Endothelial cell of umbilical vein (primary cell): ENCODE measurements at regions not wholly inside any gene's neighbourhood (a gene's known extent, or its start where the extent isn't known, plus 50 kb on each side); places are given as distances from the start of the nearest gene placed in this dataset.

Source experiments
- BruUV-seq: library from RNA; stranded (reverse); fragments of 400-500 nt; replicated peaks from 2 replicates; lab custom pipeline; 2021; lab: Mats Ljungman, UMichigan
- CTCF ChIA-PET: fragments of 300-600, 350-600 bp; sonication (Branson Sonifier 250); formaldehyde crosslinking; loops from one replicate; lab custom pipeline; 2021; ENCODE audit warnings: antibody characterized with exemption, inconsistent platforms; lab: Charles Lee
- POLR2A ChIA-PET: fragments of 300-600, 350-600 bp; sonication (Branson Sonifier 250); formaldehyde crosslinking; loops from one replicate; lab custom pipeline; 2021; ENCODE audit warnings: antibody characterized with exemption, inconsistent platforms; lab: Charles Lee
- DNase-seq: peaks from one replicate; pipeline ENCODE4 v3.0.0-alpha.2; 2011; ENCODE audit warnings: low read depth, low spot score
- FAIRE-seq: peaks from 2 replicates; lab custom pipeline; 2011; peaks lifted over from hg19 to GRCh38; lab: Jason Lieb, UNC
- H2AFZ ChIP-seq: 2 replicates; pipeline ENCODE4 v1.6.0; 2012; ENCODE audit warnings: low read depth, low read length, control low read depth, inconsistent platforms
- H3K27ac ChIP-seq: 2 replicates; pipeline ENCODE4 v1.5.1; 2011; ENCODE audit warnings: low read depth, mild to moderate bottlenecking, control low read depth, low read length, moderate library complexity; ENCODE audit not compliant: insufficient read depth
- H3K27me3 ChIP-seq, 2 experiments: 2 replicates each; pipeline versions ENCODE4 v1.6.0 to v1.6.1; 2011; ENCODE audit warnings: low read length in 2 of 2, mixed read lengths in 1 of 2; ENCODE audit not compliant: control insufficient read depth in 2 of 2, insufficient read depth in 2 of 2
- H3K36me3 ChIP-seq, 2 experiments: 2 replicates in 1 of 2; 3 replicates in 1 of 2; pipeline ENCODE4 v1.5.1; 2011; ENCODE audit warnings: low read length in 2 of 2, mild to moderate bottlenecking in 1 of 2, moderate library complexity in 1 of 2; ENCODE audit not compliant: control insufficient read depth in 2 of 2, insufficient read depth in 2 of 2; ENCODE audit errors: extremely low read depth in 1 of 2
- H3K4me1 ChIP-seq: 3 replicates; pipeline ENCODE4 v1.5.1; 2011; ENCODE audit warnings: mild to moderate bottlenecking, low read length; ENCODE audit not compliant: control insufficient read depth, insufficient read depth; ENCODE audit errors: extremely low read depth
- H3K4me2 ChIP-seq: 2 replicates; pipeline ENCODE4 v1.6.1; 2011; ENCODE audit warnings: low read length, control low read depth, mixed read lengths; ENCODE audit not compliant: insufficient read depth
- H3K4me3 ChIP-seq, 3 experiments: fragments of 200-600 bp in 1 of 3; sonication (generic), shearing (Covaris generic) in 1 of 3; replicated peaks in 1 of 3; 2 replicates each; pipeline ENCODE4 v1.5.1; 2011 to 2016; ENCODE audit warnings: control low read depth in 3 of 3, low read length in 3 of 3, mild to moderate bottlenecking in 2 of 3, inconsistent platforms in 1 of 3, low read depth in 1 of 3, moderate library complexity in 1 of 3; ENCODE audit not compliant: insufficient read depth in 1 of 3
- H3K79me2 ChIP-seq: 2 replicates; pipeline ENCODE4 v1.6.0; 2012; ENCODE audit warnings: low read length, inconsistent platforms; ENCODE audit not compliant: control insufficient read depth, insufficient read depth
- H3K9ac ChIP-seq: replicated peaks from 2 replicates; pipeline ENCODE3; 2011; ENCODE audit warnings: low read length, control low read depth; ENCODE audit not compliant: insufficient read depth; ENCODE audit errors: extremely low read depth
- H3K9me1 ChIP-seq: replicated peaks from 3 replicates; pipeline ENCODE4 v1.6.0; 2011; ENCODE audit warnings: mild to moderate bottlenecking, low read length; ENCODE audit not compliant: control insufficient read depth, insufficient read depth; ENCODE audit errors: extremely low read depth
- H3K9me3 ChIP-seq: replicated peaks from 2 replicates; pipeline ENCODE4 v1.5.1; 2012; ENCODE audit warnings: low read length, inconsistent platforms; ENCODE audit not compliant: control insufficient read depth, insufficient read depth
- H4K20me1 ChIP-seq: replicated peaks from 2 replicates; pipeline ENCODE3; 2011; ENCODE audit warnings: mild to moderate bottlenecking, low read length; ENCODE audit not compliant: control insufficient read depth, insufficient read depth; ENCODE audit errors: extremely low read depth
- CTCF ChIP-seq, 2 donors: IDR thresholded peaks; 1 replicate in 1 of 2; 2 replicates in 1 of 2; pipeline ENCODE4 v1.5.1; 2011; ENCODE audit warnings: low read length in 2 of 2, mild to moderate bottlenecking in 2 of 2, moderate library complexity in 2 of 2, control low read depth in 1 of 2, inconsistent platforms in 1 of 2, low read depth in 1 of 2; ENCODE audit not compliant: insufficient read depth in 1 of 2; ENCODE audit errors: extremely low read depth in 1 of 2
- EZH2 ChIP-seq: IDR thresholded peaks from 2 replicates; pipeline ENCODE4 v1.6.1; 2012; ENCODE audit warnings: borderline replicate concordance, low read depth, mild to moderate bottlenecking, moderate library complexity, low read length, inconsistent platforms; ENCODE audit not compliant: severe bottlenecking
- FOS ChIP-seq: IDR thresholded peaks from 2 replicates; pipeline ENCODE4 v1.6.1; 2011; ENCODE audit warnings: mild to moderate bottlenecking, low read length, moderate library complexity, borderline replicate concordance; ENCODE audit not compliant: insufficient read depth
- GATA2 ChIP-seq: IDR thresholded peaks from 2 replicates; pipeline ENCODE4 v1.7.0; 2011; ENCODE audit warnings: low read depth, mild to moderate bottlenecking, moderate library complexity, mixed read lengths, low read length; ENCODE audit not compliant: insufficient read length, insufficient read depth
- JUN ChIP-seq: IDR thresholded peaks from 2 replicates; pipeline ENCODE4 v1.6.1; 2011; ENCODE audit warnings: borderline replicate concordance, low read depth; ENCODE audit not compliant: insufficient read length, insufficient read depth
- MAX ChIP-seq: IDR thresholded peaks from 2 replicates; pipeline ENCODE4 v1.6.1; 2011; ENCODE audit not compliant: insufficient read depth, insufficient read length
- MYC ChIP-seq: IDR thresholded peaks from one replicate; pipeline ENCODE4 v1.6.1; 2011; ENCODE audit warnings: mild to moderate bottlenecking, low read depth, low read length
- POLR2A ChIP-seq: IDR thresholded peaks from 2 replicates; pipeline ENCODE4 v1.6.1; 2012; ENCODE audit warnings: low read depth, mild to moderate bottlenecking, control low read depth, low read length
- POLR2AphosphoS5 ChIP-seq: IDR thresholded peaks from 2 replicates; pipeline ENCODE4 v1.6.1; 2012; ENCODE audit warnings: low read depth, mild to moderate bottlenecking, control low read depth, low read length, moderate library complexity; ENCODE audit not compliant: insufficient read depth
- dilution Hi-C: fragments of 300-500 bp; cut with MboI; formaldehyde crosslinking; loops from one replicate; pipeline ENCODE4 v1.15.0; 2019; ENCODE audit warnings: low sequenced_read_pairs; ENCODE audit not compliant: extremely low pct_ligation_motif_present
- intact Hi-C: fragments of 100-400 bp; cut with micrococcal nuclease; formaldehyde crosslinking; loops from one replicate; pipeline ENCODE4 v1.10.0; 2022

GRCh38 chr2:172673056-172673683 is 62.5 kb upstream of the RAPGEF4 start:
- peak overlapping the region; percentile 16 for H3K4me2 ChIP-seq
- H4K20me1 ChIP-seq, result no peaks in the 10 kb centered on the region
- peak; percentile 50 for DNase-seq
- peaks cover 17% of the 10 kb centered on the region for H3K4me1 ChIP-seq
- no peaks in the 10 kb centered on the region for H3K9me3 ChIP-seq
- ChIA-PET CTCF (interaction anchor here (0.9 to 4.6 kb wide), 9 partner anchors 11 to 78 kb away, joined by 3 to 75 read pairs (median 4); no protein-coding TSS in a partner anchor), POLR2A (no interaction called here)
- FAIRE-seq, result peak; percentile 69
- BruUV-seq, result no TSS peak
- intact Hi-C loops (no loop called here), dilution Hi-C loops (no loop called here)
- no peak overlapping the region for H3K9ac ChIP-seq
- no peaks in the 10 kb centered on the region for H3K27me3 ChIP-seq
- no peaks in the 10 kb centered on the region for H3K9me1 ChIP-seq
- H3K27ac ChIP-seq, result no peak overlapping the region
- H3K4me3 ChIP-seq, result no peak overlapping the region
- no peaks in the 10 kb centered on the region for H3K36me3 ChIP-seq
- no peaks in the 10 kb centered on the region for H3K79me2 ChIP-seq
- no peak for TF ChIP-seq MYC
- TF ChIP-seq CTCF (IDR thresholded peaks at IDR 0.05; ENCODE audit: extremely low read depth in 1 of 2, insufficient read depth in 1 of 2, low read depth in 1 of 2, low read length in 2 of 2), result no peak
- no peak for TF ChIP-seq GATA2
- no peak for TF ChIP-seq EZH2
- no peak for TF ChIP-seq POLR2AphosphoS5
- no peak for TF ChIP-seq FOS
- no peak for TF ChIP-seq JUN
- no peak for TF ChIP-seq POLR2A
- TF ChIP-seq MAX, result no peak
- H2AFZ ChIP-seq, result no peak overlapping the region
